Glutamatergic neuron (in vitro differentiated cells): ENCODE measurements at regions not wholly inside any gene's neighbourhood (a gene's known extent, or its start where the extent isn't known, plus 50 kb on each side); places are given as distances from the start of the nearest gene placed in this dataset.

Source experiments
- DNase-seq: peaks from one replicate; pipeline ENCODE4 v3.0.0; 2022
- H3K27ac Mint-ChIP-seq: one replicate; pipeline ENCODE4 v1.8.0; 2020; ENCODE audit warnings: mild to moderate bottlenecking, mixed read lengths, inconsistent platforms; ENCODE audit not compliant: unreplicated experiment
- H3K27me3 Mint-ChIP-seq: one replicate; pipeline ENCODE4 v1.8.0; 2020; ENCODE audit warnings: mild to moderate bottlenecking, moderate library complexity, mixed read lengths, inconsistent platforms; ENCODE audit not compliant: unreplicated experiment
- H3K36me3 Mint-ChIP-seq: one replicate; pipeline ENCODE4 v1.8.0; 2020; ENCODE audit warnings: mild to moderate bottlenecking, mixed read lengths, inconsistent platforms; ENCODE audit not compliant: unreplicated experiment
- H3K4me1 Mint-ChIP-seq: one replicate; pipeline ENCODE4 v1.8.0; 2020; ENCODE audit warnings: mild to moderate bottlenecking, low read depth, mixed read lengths, inconsistent platforms; ENCODE audit not compliant: unreplicated experiment
- H3K4me3 Mint-ChIP-seq: one replicate; pipeline ENCODE4 v1.8.0; 2020; ENCODE audit warnings: mild to moderate bottlenecking, mixed read lengths, inconsistent platforms; ENCODE audit not compliant: unreplicated experiment
- H3K9me3 Mint-ChIP-seq: one replicate; pipeline ENCODE4 v1.8.0; 2020; ENCODE audit warnings: mild to moderate bottlenecking, moderate library complexity, mixed read lengths, inconsistent platforms; ENCODE audit not compliant: unreplicated experiment
- CTCF ChIP-seq: fragments of 200-600 bp; sonication (generic); IDR thresholded peaks from one replicate; pipeline ENCODE4 v1.5.0; 2021; ENCODE audit not compliant: partially characterized antibody, unreplicated experiment

GRCh38 chr21:20330652-20331051 is 667.6 kb upstream of the NCAM2 start:
- TF ChIP-seq CTCF: no peak

GRCh38 chr21:20334585-20334984 is 663.6 kb upstream of the NCAM2 start:
- Mint-ChIP-seq H3K9me3 (no peaks in the 10 kb centered on the region), H3K27ac (no peak overlapping the region), H3K27me3 (peaks cover 2% of the 10 kb centered on the region), H3K36me3 (no peaks in the 10 kb centered on the region), H3K4me3 (no peak overlapping the region), H3K4me1 (no peaks in the 10 kb centered on the region)
- TF ChIP-seq CTCF: no peak
- DNase-seq: no peak

More at GRCh38 chr21:20330652-20331051, 667.6 kb upstream of the NCAM2 start:
- H3K4me1 Mint-ChIP-seq: no peaks in the 10 kb centered on the region
- H3K9me3 Mint-ChIP-seq: no peaks in the 10 kb centered on the region
- no peaks in the 10 kb centered on the region for H3K36me3 Mint-ChIP-seq
- no peak overlapping the region for H3K4me3 Mint-ChIP-seq
- no peak for DNase-seq
- no peak overlapping the region for H3K27ac Mint-ChIP-seq
- H3K27me3 Mint-ChIP-seq: peaks cover 2% of the 10 kb centered on the region

- no peaks in the 10 kb centered on the region for H3K4me1 Mint-ChIP-seq
- H3K27ac Mint-ChIP-seq: no peak overlapping the region
- no peaks in the 10 kb centered on the region for H3K27me3 Mint-ChIP-seq
- TF ChIP-seq CTCF: no peak
- DNase-seq: no peak
- H3K9me3 Mint-ChIP-seq: no peaks in the 10 kb centered on the region
- no peak overlapping the region for H3K4me3 Mint-ChIP-seq
- no peaks in the 10 kb centered on the region for H3K36me3 Mint-ChIP-seq
Measured at GRCh38 chr21:20341431-20341830, 656.8 kb upstream of the NCAM2 start.

GRCh38 chr21:20343186-20343585 is 655.0 kb upstream of the NCAM2 start:
- Mint-ChIP-seq H3K4me3 (no peak overlapping the region), H3K36me3 (no peaks in the 10 kb centered on the region), H3K4me1 (no peaks in the 10 kb centered on the region), H3K9me3 (no peaks in the 10 kb centered on the region), H3K27me3 (no peaks in the 10 kb centered on the region), H3K27ac (no peak overlapping the region)
- DNase-seq: no peak
- TF ChIP-seq CTCF: no peak

- Mint-ChIP-seq H3K36me3 (no peaks in the 10 kb centered on the region), H3K27ac (no peak overlapping the region), H3K9me3 (no peaks in the 10 kb centered on the region), H3K4me3 (no peak overlapping the region), H3K27me3 (no peaks in the 10 kb centered on the region), H3K4me1 (no peaks in the 10 kb centered on the region)
- TF ChIP-seq CTCF: no peak
- DNase-seq: no peak
Measured at GRCh38 chr21:20351138-20351537, 647.1 kb upstream of the NCAM2 start.
